ENCODE measurements at regions not wholly inside any gene's neighbourhood (a gene's known extent, or its start where the extent isn't known, plus 50 kb on each side); places are given as distances from the start of the nearest gene placed in this dataset.
A peak's percentile ranks its signal among the peaks of the same experiment; 100 is the strongest.
"Not testable (repeated sequence)": the region's sequence is repeated elsewhere in the genome, so short reads cannot be mapped to it uniquely, and the experiment has no call there.

GRCh38 chr16:21363550-21364223 lies 85.6 kb upstream of the CRYM start:
- DNase-seq (ENCODE audit: low read depth), result peak; percentile 46

GRCh38 chr16:21361612-21362227 lies 83.6 kb upstream of the CRYM start:
- DNase-seq (ENCODE audit: low read depth), result peak; percentile 53

GRCh38 chr16:21361045-21361444 lies 83.0 kb upstream of the CRYM start:
- DNase-seq (ENCODE audit: low read depth), result not testable (repeated sequence)

GRCh38 chr16:21359513-21359912 lies 81.4 kb upstream of the CRYM start:
- not testable (repeated sequence) for DNase-seq (ENCODE audit: low read depth)

GRCh38 chr16:21358261-21358795 lies 80.2 kb upstream of the CRYM start:
- not testable (repeated sequence) for DNase-seq (ENCODE audit: low read depth)

GRCh38 chr16:21356308-21356707 lies 78.2 kb upstream of the CRYM start:
- DNase-seq (ENCODE audit: low read depth), result not testable (repeated sequence)

GRCh38 chr16:21351433-21351832 lies 73.3 kb upstream of the CRYM start:
- DNase-seq (ENCODE audit: low read depth), result not testable (repeated sequence)

- DNase-seq (ENCODE audit: low read depth), result not testable (repeated sequence)
Observed at GRCh38 chr16:21350851-21351250, 72.8 kb upstream of the CRYM start.

- not testable (repeated sequence) for DNase-seq (ENCODE audit: low read depth)
Observed at GRCh38 chr16:21349336-21349735, 71.2 kb upstream of the CRYM start.

GRCh38 chr16:21348815-21349214 lies 70.7 kb upstream of the CRYM start:
- DNase-seq (ENCODE audit: low read depth), result not testable (repeated sequence)

- DNase-seq (ENCODE audit: low read depth), result not testable (repeated sequence)
Observed at GRCh38 chr16:21347538-21347937, 69.4 kb upstream of the CRYM start.

GRCh38 chr16:21346756-21347491 lies 68.8 kb upstream of the CRYM start:
- not testable (repeated sequence) for DNase-seq (ENCODE audit: low read depth)

- DNase-seq (ENCODE audit: low read depth), result not testable (repeated sequence)
Observed at GRCh38 chr16:21344361-21344912, 66.3 kb upstream of the CRYM start.

GRCh38 chr16:21341101-21341500 lies 63.0 kb upstream of the CRYM start:
- no peak for DNase-seq (ENCODE audit: low read depth)

GRCh38 chr16:21339941-21340340 lies 61.9 kb upstream of the CRYM start:
- DNase-seq (ENCODE audit: low read depth), result no peak

- DNase-seq (ENCODE audit: low read depth), result no peak
Observed at GRCh38 chr16:21339269-21339641, 61.2 kb upstream of the CRYM start.

GRCh38 chr16:21338537-21339268 lies 60.6 kb upstream of the CRYM start:
- DNase-seq (ENCODE audit: low read depth), result peak; percentile 20

- no peak for DNase-seq (ENCODE audit: low read depth)
Observed at GRCh38 chr16:21336231-21336630, 58.1 kb upstream of the CRYM start.

GRCh38 chr16:21334188-21335146 lies 56.4 kb upstream of the CRYM start:
- not testable (repeated sequence) for DNase-seq (ENCODE audit: low read depth)

GRCh38 chr16:21333683-21334082 lies 55.6 kb upstream of the CRYM start:
- DNase-seq (ENCODE audit: low read depth), result not testable (repeated sequence)

All from amniotic epithelial cell (primary cell).